ENCODE measurements at regions not wholly inside any gene's neighbourhood (a gene's known extent, or its start where the extent isn't known, plus 50 kb on each side); places are given as distances from the start of the nearest gene placed in this dataset.
"Not testable (repeated sequence)": the region's sequence is repeated elsewhere in the genome, so short reads cannot be mapped to it uniquely, and the experiment has no call there.

- no peak overlapping the region for H3K4me3 Mint-ChIP-seq
- TF ChIP-seq CTCF (IDR thresholded peaks at IDR 0.05): no peak
- no peaks in the 10 kb centered on the region for H3K36me3 Mint-ChIP-seq (ENCODE audit: low read depth)
- intact Hi-C loops (cut with micrococcal nuclease): no loop called here
- H3K27ac Mint-ChIP-seq: no peak overlapping the region
- peaks cover 24% of the 10 kb centered on the region for H3K27me3 Mint-ChIP-seq
- no peaks in the 10 kb centered on the region for H3K4me1 Mint-ChIP-seq
- ATAC-seq (ENCODE audit: low read depth) (no peak), DNase-seq (no peak)
- no peaks in the 10 kb centered on the region for H3K9me3 Mint-ChIP-seq
- ChIA-PET CTCF (no interaction called here), POLR2A (no interaction called here)
Observed at GRCh38 chr11:46175401-46176002, 54.2 kb upstream of the PHF21A start.

GRCh38 chr11:46171693-46172092 lies 50.4 kb upstream of the PHF21A start:
- H3K27me3 Mint-ChIP-seq: peaks cover 18% of the 10 kb centered on the region
- H3K36me3 Mint-ChIP-seq (ENCODE audit: low read depth); H3K9me3 Mint-ChIP-seq; H3K4me1 Mint-ChIP-seq; H3K27ac Mint-ChIP-seq; CTCF ChIA-PET; DNase-seq; ATAC-seq (ENCODE audit: low read depth); intact Hi-C loops (cut with micrococcal nuclease); H3K4me3 Mint-ChIP-seq: not testable (repeated sequence)
- POLR2A ChIA-PET: interaction anchor here (0.6 kb wide), 1 partner anchor 78 kb away, joined by 3 read pairs; no protein-coding TSS in a partner anchor
